Activated naive CD8-positive, alpha-beta T cell treated with anti-CD3 and anti-CD28 coated beads, Interleukin-2, amount 10 ng/mL, durations not matched to agents 7 days and 5 days (primary cell): ENCODE measurements at regions not wholly inside any gene's neighbourhood (a gene's known extent, or its start where the extent isn't known, plus 50 kb on each side); places are given as distances from the start of the nearest gene placed in this dataset.

ENCODE experiments used
- ATAC-seq: fragments of 150-1000 bp; cut with Tn5 transposase; one replicate; pipeline ENCODE4 v1.10.0; 2021; ENCODE audit warnings: low read depth, moderate library complexity
- POLR2A ChIA-PET: fragments of 350-600 bp; sonication (Branson Sonifier 250); formaldehyde crosslinking; loops from one replicate; lab custom pipeline; 2021; ENCODE audit warnings: antibody characterized with exemption; lab: Charles Lee
- DNase-seq: peaks from one replicate; pipeline ENCODE4 v3.0.0; 2021
- H3K27ac Mint-ChIP-seq: one replicate; pipeline ENCODE4 v1.8.0; 2022; ENCODE audit warnings: mild to moderate bottlenecking, mixed read lengths
- H3K27me3 Mint-ChIP-seq: one replicate; pipeline ENCODE4 v1.8.0; 2022; ENCODE audit warnings: mild to moderate bottlenecking, moderate library complexity, mixed read lengths
- H3K36me3 Mint-ChIP-seq: one replicate; pipeline ENCODE4 v1.8.0; 2021; ENCODE audit warnings: mild to moderate bottlenecking, mixed read lengths
- H3K4me1 Mint-ChIP-seq: one replicate; pipeline ENCODE4 v1.8.0; 2021; ENCODE audit warnings: mixed read lengths
- H3K4me3 Mint-ChIP-seq: one replicate; pipeline ENCODE4 v1.8.0; 2022; ENCODE audit warnings: mild to moderate bottlenecking, moderate library complexity, mixed read lengths
- H3K9me3 Mint-ChIP-seq: one replicate; pipeline ENCODE4 v1.8.0; 2021; ENCODE audit warnings: mixed read lengths

GRCh38 chr2:29974086-29974485, 52.7 kb upstream of the ALK start:
- Mint-ChIP-seq H3K27me3 (no peaks in the 10 kb centered on the region), H3K4me3 (no peak overlapping the region), H3K27ac (no peak overlapping the region), H3K4me1 (no peaks in the 10 kb centered on the region), H3K9me3 (no peaks in the 10 kb centered on the region), H3K36me3 (no peaks in the 10 kb centered on the region)
- DNase-seq (no peak), ATAC-seq (no peak)
- POLR2A ChIA-PET, result no interaction called here

GRCh38 chr2:29977284-29977683, 55.9 kb upstream of the ALK start:
- no peak for DNase-seq
- Mint-ChIP-seq H3K27me3 (no peaks in the 10 kb centered on the region), H3K4me3 (no peak overlapping the region), H3K27ac (no peak overlapping the region), H3K36me3 (no peaks in the 10 kb centered on the region), H3K9me3 (no peaks in the 10 kb centered on the region), H3K4me1 (no peaks in the 10 kb centered on the region)
- ATAC-seq, result no peak
- POLR2A ChIA-PET, result no interaction called here

GRCh38 chr2:29981402-29981801, 60.0 kb upstream of the ALK start:
- ATAC-seq (no peak), DNase-seq (no peak)
- H3K27me3 Mint-ChIP-seq, result no peaks in the 10 kb centered on the region
- POLR2A ChIA-PET, result no interaction called here
- no peaks in the 10 kb centered on the region for H3K36me3 Mint-ChIP-seq
- H3K9me3 Mint-ChIP-seq, result no peaks in the 10 kb centered on the region
- no peak overlapping the region for H3K4me3 Mint-ChIP-seq
- no peak overlapping the region for H3K27ac Mint-ChIP-seq
- H3K4me1 Mint-ChIP-seq, result no peaks in the 10 kb centered on the region

- no peak overlapping the region for H3K27ac Mint-ChIP-seq
These were observed 61.9 kb upstream of the ALK start for GRCh38 chr2:29983308-29983707.

GRCh38 chr2:29987146-29987545, 65.8 kb upstream of the ALK start:
- Mint-ChIP-seq H3K4me1 (no peaks in the 10 kb centered on the region), H3K9me3 (no peaks in the 10 kb centered on the region), H3K4me3 (no peak overlapping the region), H3K27me3 (peaks cover 5% of the 10 kb centered on the region), H3K27ac (no peak overlapping the region), H3K36me3 (no peaks in the 10 kb centered on the region)
- ATAC-seq, result no peak
- DNase-seq, result no peak
- POLR2A ChIA-PET, result no interaction called here

More at GRCh38 chr2:29983308-29983707, 61.9 kb upstream of the ALK start:
- POLR2A ChIA-PET, result no interaction called here
- Mint-ChIP-seq H3K4me1 (no peaks in the 10 kb centered on the region), H3K27me3 (no peaks in the 10 kb centered on the region), H3K9me3 (no peaks in the 10 kb centered on the region), H3K36me3 (no peaks in the 10 kb centered on the region), H3K4me3 (no peak overlapping the region)
- no peak for DNase-seq
- ATAC-seq, result no peak

GRCh38 chr2:29990129-29990528, 68.7 kb upstream of the ALK start:
- H3K4me3 Mint-ChIP-seq, result no peak overlapping the region
- peaks cover 5% of the 10 kb centered on the region for H3K27me3 Mint-ChIP-seq
- H3K4me1 Mint-ChIP-seq, result no peaks in the 10 kb centered on the region
- POLR2A ChIA-PET, result no interaction called here
- no peak for ATAC-seq
- H3K27ac Mint-ChIP-seq, result no peak overlapping the region
- no peaks in the 10 kb centered on the region for H3K9me3 Mint-ChIP-seq
- H3K36me3 Mint-ChIP-seq, result no peaks in the 10 kb centered on the region
- no peak for DNase-seq

- POLR2A ChIA-PET, result no interaction called here
- Mint-ChIP-seq H3K4me3 (no peak overlapping the region), H3K36me3 (no peaks in the 10 kb centered on the region), H3K4me1 (no peaks in the 10 kb centered on the region), H3K27me3 (peaks cover 5% of the 10 kb centered on the region), H3K9me3 (no peaks in the 10 kb centered on the region), H3K27ac (no peak overlapping the region)
- DNase-seq (no peak), ATAC-seq (no peak)
These were observed 69.7 kb upstream of the ALK start for GRCh38 chr2:29991086-29991485.

- ATAC-seq (no peak), DNase-seq (no peak)
- no peaks in the 10 kb centered on the region for H3K36me3 Mint-ChIP-seq
- H3K27ac Mint-ChIP-seq, result no peak overlapping the region
- peaks cover 1% of the 10 kb centered on the region for H3K9me3 Mint-ChIP-seq
- H3K4me3 Mint-ChIP-seq, result no peak overlapping the region
- H3K27me3 Mint-ChIP-seq, result peaks cover 6% of the 10 kb centered on the region
- no peaks in the 10 kb centered on the region for H3K4me1 Mint-ChIP-seq
- POLR2A ChIA-PET, result no interaction called here
These were observed 73.9 kb upstream of the ALK start for GRCh38 chr2:29995241-29995640.

GRCh38 chr2:30003128-30003527, 81.7 kb upstream of the ALK start:
- DNase-seq, result no peak
- no peaks in the 10 kb centered on the region for H3K9me3 Mint-ChIP-seq
- ATAC-seq, result no peak
- no peaks in the 10 kb centered on the region for H3K36me3 Mint-ChIP-seq
- POLR2A ChIA-PET, result no interaction called here
- H3K4me1 Mint-ChIP-seq, result no peaks in the 10 kb centered on the region
- H3K27me3 Mint-ChIP-seq, result peaks cover 8% of the 10 kb centered on the region
- H3K27ac Mint-ChIP-seq, result no peak overlapping the region
- no peak overlapping the region for H3K4me3 Mint-ChIP-seq

- no peaks in the 10 kb centered on the region for H3K9me3 Mint-ChIP-seq
- no peaks in the 10 kb centered on the region for H3K36me3 Mint-ChIP-seq
- H3K4me1 Mint-ChIP-seq, result no peaks in the 10 kb centered on the region
- DNase-seq (no peak), ATAC-seq (no peak)
- POLR2A ChIA-PET, result no interaction called here
- H3K27ac Mint-ChIP-seq, result no peak overlapping the region
- H3K4me3 Mint-ChIP-seq, result no peak overlapping the region
- peaks cover 14% of the 10 kb centered on the region for H3K27me3 Mint-ChIP-seq
These were observed 101.2 kb upstream of the ALK start for GRCh38 chr2:30022444-30023071.

GRCh38 chr2:30024281-30024680, 102.9 kb upstream of the ALK start:
- H3K4me3 Mint-ChIP-seq, result no peak overlapping the region
- POLR2A ChIA-PET, result no interaction called here
- ATAC-seq, result no peak

GRCh38 chr2:30026091-30027055, 105.0 kb upstream of the ALK start:
- POLR2A ChIA-PET, result no interaction called here
- no peaks in the 10 kb centered on the region for H3K36me3 Mint-ChIP-seq
- H3K9me3 Mint-ChIP-seq, result no peaks in the 10 kb centered on the region
- no peak overlapping the region for H3K27ac Mint-ChIP-seq
- H3K4me3 Mint-ChIP-seq, result no peak overlapping the region
- DNase-seq (no peak), ATAC-seq (no peak)
- H3K4me1 Mint-ChIP-seq, result no peaks in the 10 kb centered on the region
- peaks cover 8% of the 10 kb centered on the region for H3K27me3 Mint-ChIP-seq

More at GRCh38 chr2:30024281-30024680, 102.9 kb upstream of the ALK start:
- DNase-seq, result no peak
- Mint-ChIP-seq H3K36me3 (no peaks in the 10 kb centered on the region), H3K27ac (no peak overlapping the region), H3K27me3 (peaks cover 10% of the 10 kb centered on the region), H3K4me1 (no peaks in the 10 kb centered on the region), H3K9me3 (no peaks in the 10 kb centered on the region)

- H3K27me3 Mint-ChIP-seq, result peaks cover 8% of the 10 kb centered on the region
- H3K4me3 Mint-ChIP-seq, result no peak overlapping the region
- H3K36me3 Mint-ChIP-seq, result no peaks in the 10 kb centered on the region
- POLR2A ChIA-PET, result no interaction called here
- ATAC-seq (no peak), DNase-seq (no peak)
- H3K27ac Mint-ChIP-seq, result no peak overlapping the region
- no peaks in the 10 kb centered on the region for H3K9me3 Mint-ChIP-seq
- H3K4me1 Mint-ChIP-seq, result no peaks in the 10 kb centered on the region
These were observed 108.4 kb upstream of the ALK start for GRCh38 chr2:30029804-30030203.

GRCh38 chr2:30030361-30030760, 109.0 kb upstream of the ALK start:
- H3K4me3 Mint-ChIP-seq, result no peak overlapping the region
- POLR2A ChIA-PET, result no interaction called here
- peaks cover 8% of the 10 kb centered on the region for H3K27me3 Mint-ChIP-seq
- DNase-seq, result no peak
- H3K36me3 Mint-ChIP-seq, result no peaks in the 10 kb centered on the region
- no peaks in the 10 kb centered on the region for H3K9me3 Mint-ChIP-seq
- H3K4me1 Mint-ChIP-seq, result no peaks in the 10 kb centered on the region
- no peak overlapping the region for H3K27ac Mint-ChIP-seq
- no peak for ATAC-seq
